GM03348 (cell line): ENCODE measurements at regions not wholly inside any gene's neighbourhood (a gene's known extent, or its start where the extent isn't known, plus 50 kb on each side); places are given as distances from the start of the nearest gene placed in this dataset.

Experiments
- DNase-seq: peaks from one replicate; pipeline ENCODE4 v3.0.0; 2012; ENCODE audit warnings: low spot score

DNA sequence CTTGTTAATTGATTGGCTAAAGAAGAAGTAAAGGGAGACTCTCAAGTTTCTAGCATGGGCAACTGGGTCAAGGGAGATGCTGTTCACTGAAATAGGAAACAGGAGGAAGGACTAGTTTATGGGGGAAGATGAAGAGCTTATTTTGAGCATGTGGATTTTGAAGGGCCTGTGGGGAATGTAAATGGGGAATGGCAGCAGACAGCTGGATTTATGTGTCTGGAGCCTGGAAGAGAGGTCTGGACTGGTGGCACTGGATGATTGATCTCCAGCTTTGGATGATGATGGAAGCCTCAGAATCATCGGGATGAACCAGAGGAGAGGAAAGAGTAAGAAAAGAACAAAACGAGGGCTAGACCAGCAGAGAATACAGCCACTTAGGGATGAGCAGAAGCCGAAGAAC, 54.9 kb upstream of the ENAH start:
- DNase-seq = no peak

GRCh38 chr1:225709101-225709500, 56.2 kb upstream of the ENAH start:
- DNase-seq = no peak

- DNase-seq = peak; percentile 69
These were observed 57.9 kb upstream of the ENAH start for GRCh38 chr1:225710804-225711203.

DNA sequence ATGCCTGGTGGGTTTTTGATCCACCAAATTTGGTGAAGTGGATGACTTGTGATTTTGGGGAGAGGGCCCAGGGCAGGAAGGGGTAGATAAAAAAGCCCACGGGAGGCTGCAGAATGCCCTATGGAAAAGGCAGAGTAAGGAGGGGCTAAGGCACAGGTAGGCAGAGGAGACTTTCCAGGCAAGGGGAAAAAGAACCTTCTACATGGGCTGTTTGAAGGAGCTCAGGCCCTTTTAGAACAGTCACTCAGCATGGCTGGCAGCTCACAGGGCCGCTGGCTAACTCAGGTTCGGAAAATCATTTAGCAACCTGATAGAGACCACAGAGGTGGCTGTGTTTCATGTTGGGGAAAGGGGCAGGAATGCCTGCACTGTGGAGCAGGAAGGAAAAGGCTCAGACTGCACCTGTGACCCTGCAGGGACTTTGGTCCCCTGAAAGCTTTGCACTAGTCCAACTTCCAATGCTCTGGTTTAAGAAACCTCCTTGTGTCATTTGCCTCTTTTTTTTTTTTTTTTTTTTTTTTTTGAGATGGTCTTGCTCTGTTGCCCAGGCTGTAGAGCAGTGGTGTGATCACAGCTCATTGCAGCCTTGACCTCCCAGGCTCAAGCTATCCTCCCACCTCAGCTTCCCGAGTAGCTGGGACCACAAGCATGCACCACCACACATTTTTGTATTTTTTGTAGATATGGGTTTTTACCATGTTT, 58.5 kb upstream of the ENAH start:
- no peak for DNase-seq

- peak; percentile 46 for DNase-seq
These were observed 59.5 kb upstream of the ENAH start for GRCh38 chr1:225712391-225712790.

DNA sequence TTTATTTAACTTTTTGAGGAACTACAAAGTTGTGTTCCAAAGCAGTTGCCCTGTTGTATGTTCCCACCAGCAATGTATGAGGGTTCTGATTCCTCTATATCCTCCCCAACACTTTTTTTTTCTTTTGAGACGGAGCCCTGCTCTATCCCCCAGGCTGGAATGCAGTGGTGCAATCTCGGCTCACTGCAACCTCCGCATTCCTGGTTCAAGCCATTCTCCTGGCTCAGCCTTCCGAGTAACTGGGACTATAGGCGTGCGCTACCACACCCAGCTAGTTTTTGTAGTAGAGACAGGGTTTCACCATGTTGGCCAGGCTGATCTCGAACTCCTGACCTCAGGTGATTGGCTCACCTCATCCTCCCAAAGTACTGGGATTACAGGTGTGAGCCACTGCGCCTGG, 60.4 kb upstream of the ENAH start:
- DNase-seq = no peak

DNA sequence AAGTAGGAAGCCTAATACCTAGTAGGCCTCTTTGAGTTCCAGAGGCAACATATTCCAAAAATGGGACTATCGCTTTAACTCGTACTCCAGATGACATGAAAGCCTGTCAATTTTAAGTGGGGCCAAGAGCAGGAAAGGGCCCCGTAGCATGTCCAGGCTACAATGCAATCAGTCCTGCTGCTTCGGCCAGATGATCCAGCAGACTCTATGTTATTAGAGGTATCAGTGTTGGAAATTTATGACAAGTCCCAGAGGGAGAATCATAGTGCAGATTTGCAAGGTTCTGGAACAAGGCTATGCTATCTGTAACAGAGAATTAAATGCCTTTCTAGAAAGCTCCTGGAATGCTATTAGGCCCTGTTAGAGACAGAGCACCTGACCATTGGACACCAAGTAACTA, 56.7 kb upstream of the SRP9 start:
- DNase-seq = no peak

DNA sequence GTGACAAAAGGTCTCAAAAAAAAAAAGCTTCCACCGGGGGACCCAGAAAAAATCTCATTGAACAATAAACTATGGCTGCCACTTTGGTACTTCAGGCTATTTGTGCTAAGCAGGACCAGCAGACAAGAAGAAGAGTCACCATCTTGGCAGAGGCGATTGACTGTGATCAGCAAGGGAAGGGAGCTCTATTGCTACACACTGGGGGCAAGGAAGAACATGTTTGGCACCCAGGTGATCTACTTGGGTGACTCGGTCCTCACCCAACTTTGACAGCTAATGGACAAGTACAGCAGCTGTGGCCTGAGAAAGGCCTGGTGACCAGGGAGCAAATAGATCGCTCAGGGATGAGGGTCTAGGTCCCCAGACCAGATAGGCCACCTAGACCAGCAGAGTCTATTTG, 53.4 kb upstream of the SRP9 start:
- DNase-seq = no peak
